ENCODE measurements at regions not wholly inside any gene's neighbourhood (a gene's known extent, or its start where the extent isn't known, plus 50 kb on each side); places are given as distances from the start of the nearest gene placed in this dataset.

DNA sequence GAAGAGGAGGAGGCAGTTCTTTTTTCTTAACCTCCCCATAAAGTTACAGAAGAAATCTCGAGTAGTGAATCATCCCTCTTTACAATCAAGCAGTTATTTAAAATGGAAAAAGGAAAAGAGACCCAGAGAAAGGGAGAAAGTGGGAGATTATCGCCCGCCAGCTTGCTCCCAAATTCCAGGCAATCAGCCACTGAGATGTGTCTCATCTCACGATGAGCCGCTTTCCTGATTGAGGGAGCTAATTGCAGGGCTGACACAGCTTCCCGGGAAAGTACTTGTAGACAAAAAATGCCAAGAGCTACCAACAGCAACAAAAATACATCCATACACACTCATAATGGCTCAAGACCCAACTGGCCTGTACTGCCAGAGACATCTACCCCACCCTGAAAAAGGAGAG lies 191.6 kb upstream of the ZC3H12A start:
- H3K27ac Mint-ChIP-seq = no peak overlapping the region
- DNase-seq (ENCODE audit: low spot score) = no peak
- no peaks in the 10 kb centered on the region for H3K4me1 Mint-ChIP-seq (ENCODE audit: low read depth)
- no peaks in the 10 kb centered on the region for H3K9me3 Mint-ChIP-seq
- intact Hi-C loops (cut with micrococcal nuclease) = no loop called here
- no peak overlapping the region for H3K4me3 Mint-ChIP-seq (ENCODE audit: low read depth)
- no peaks in the 10 kb centered on the region for H3K36me3 Mint-ChIP-seq (ENCODE audit: low read depth)
- peaks cover 7% of the 10 kb centered on the region for H3K27me3 Mint-ChIP-seq (ENCODE audit: low read depth)

DNA sequence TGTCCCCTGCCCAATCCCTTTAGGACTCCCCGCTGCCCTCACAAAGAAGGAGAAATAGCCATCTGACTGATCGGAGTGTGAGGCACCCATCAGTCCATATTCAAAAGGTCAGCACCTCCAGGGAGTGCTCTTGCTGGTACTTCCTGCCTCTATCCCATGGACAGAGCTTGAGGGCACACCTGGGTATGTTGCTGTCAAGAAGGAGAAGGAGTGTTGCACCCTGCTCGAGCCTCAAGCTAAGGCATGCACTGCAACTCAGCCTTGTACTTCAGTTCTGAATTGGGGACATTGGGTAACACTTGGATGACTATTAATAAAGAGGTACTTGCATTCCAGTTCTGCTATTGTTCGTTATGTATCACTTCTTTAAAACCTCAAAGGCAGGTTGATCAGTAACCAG lies 190.3 kb upstream of the ZC3H12A start:
- no peaks in the 10 kb centered on the region for H3K4me1 Mint-ChIP-seq (ENCODE audit: low read depth)
- no peak overlapping the region for H3K27ac Mint-ChIP-seq
- peaks cover 7% of the 10 kb centered on the region for H3K27me3 Mint-ChIP-seq (ENCODE audit: low read depth)
- no peaks in the 10 kb centered on the region for H3K36me3 Mint-ChIP-seq (ENCODE audit: low read depth)
- no peak for DNase-seq (ENCODE audit: low spot score)
- H3K9me3 Mint-ChIP-seq = no peaks in the 10 kb centered on the region
- intact Hi-C loops (cut with micrococcal nuclease) = no loop called here
- H3K4me3 Mint-ChIP-seq (ENCODE audit: low read depth) = no peak overlapping the region

DNA sequence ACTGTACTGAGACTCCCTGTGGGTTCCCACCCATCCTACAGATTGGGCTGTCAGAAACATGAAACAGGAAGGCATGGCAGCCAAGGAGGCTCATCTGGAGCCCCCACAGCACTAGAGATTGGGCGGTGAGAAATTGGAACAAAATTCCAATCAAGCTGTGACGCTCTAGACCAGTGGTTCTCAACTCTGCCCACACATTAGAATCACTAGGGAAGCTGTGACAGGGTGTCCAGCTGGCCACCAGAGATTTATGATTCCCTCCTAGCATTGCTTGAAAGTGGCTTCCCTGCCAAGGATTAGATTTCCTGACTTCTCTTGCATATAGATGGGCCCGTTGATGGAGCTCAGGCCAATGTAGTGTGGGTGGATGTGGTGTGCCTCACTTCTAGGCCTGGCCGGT lies 187.5 kb upstream of the ZC3H12A start:
- H3K27ac Mint-ChIP-seq = no peak overlapping the region
- H3K36me3 Mint-ChIP-seq (ENCODE audit: low read depth) = no peaks in the 10 kb centered on the region
- intact Hi-C loops (cut with micrococcal nuclease) = no loop called here
- peaks cover 1% of the 10 kb centered on the region for H3K27me3 Mint-ChIP-seq (ENCODE audit: low read depth)
- no peaks in the 10 kb centered on the region for H3K4me1 Mint-ChIP-seq (ENCODE audit: low read depth)
- DNase-seq (ENCODE audit: low spot score) = no peak
- H3K9me3 Mint-ChIP-seq = no peaks in the 10 kb centered on the region
- no peak overlapping the region for H3K4me3 Mint-ChIP-seq (ENCODE audit: low read depth)

DNA sequence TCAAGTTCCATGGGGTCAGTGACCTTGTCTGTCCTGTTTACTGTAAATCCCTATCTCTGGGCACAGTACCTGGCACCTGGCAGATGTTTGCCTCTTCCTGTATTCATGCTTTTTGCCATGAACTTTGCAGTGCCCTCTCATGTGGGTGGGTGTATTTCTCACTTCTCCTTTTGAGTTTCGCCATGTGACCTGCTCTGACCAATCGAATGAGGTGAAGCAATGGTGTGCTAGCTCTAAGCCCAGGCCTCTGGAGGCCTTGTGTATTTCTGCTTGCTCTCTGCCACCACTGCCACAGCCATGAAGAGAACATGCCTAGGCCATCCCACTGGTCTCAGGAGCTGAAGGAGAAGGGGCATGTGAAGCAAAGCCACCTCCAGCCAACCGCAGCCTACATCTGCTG lies 185.5 kb upstream of the ZC3H12A start:
- no peaks in the 10 kb centered on the region for H3K36me3 Mint-ChIP-seq (ENCODE audit: low read depth)
- no peak for DNase-seq (ENCODE audit: low spot score)
- no peaks in the 10 kb centered on the region for H3K4me1 Mint-ChIP-seq (ENCODE audit: low read depth)
- no peak overlapping the region for H3K27ac Mint-ChIP-seq
- intact Hi-C loops (cut with micrococcal nuclease) = no loop called here
- H3K9me3 Mint-ChIP-seq = no peaks in the 10 kb centered on the region
- peaks cover 1% of the 10 kb centered on the region for H3K27me3 Mint-ChIP-seq (ENCODE audit: low read depth)
- H3K4me3 Mint-ChIP-seq (ENCODE audit: low read depth) = no peak overlapping the region

DNA sequence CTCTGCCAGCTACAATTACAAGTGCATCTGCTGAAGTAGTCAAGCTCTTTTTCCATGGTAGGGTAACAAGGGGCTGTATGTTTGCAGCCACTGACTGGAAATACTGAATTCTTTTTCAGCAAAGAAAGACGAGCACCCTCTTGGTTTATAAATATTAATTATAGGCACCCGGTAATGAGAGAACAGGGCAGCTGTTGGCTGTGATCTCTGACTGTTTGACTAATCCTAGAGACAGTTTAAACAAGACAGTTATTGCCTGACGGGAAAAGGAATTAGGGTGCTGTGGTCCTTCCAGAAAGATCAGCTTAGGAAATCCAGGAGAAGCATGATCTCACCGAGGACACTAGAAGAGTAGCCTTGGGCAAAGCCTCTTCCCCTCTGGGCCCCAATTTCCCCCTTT lies 183.7 kb upstream of the ZC3H12A start:
- Mint-ChIP-seq H3K4me3 (ENCODE audit: low read depth) (no peak overlapping the region), H3K27ac (no peak overlapping the region)

DNA sequence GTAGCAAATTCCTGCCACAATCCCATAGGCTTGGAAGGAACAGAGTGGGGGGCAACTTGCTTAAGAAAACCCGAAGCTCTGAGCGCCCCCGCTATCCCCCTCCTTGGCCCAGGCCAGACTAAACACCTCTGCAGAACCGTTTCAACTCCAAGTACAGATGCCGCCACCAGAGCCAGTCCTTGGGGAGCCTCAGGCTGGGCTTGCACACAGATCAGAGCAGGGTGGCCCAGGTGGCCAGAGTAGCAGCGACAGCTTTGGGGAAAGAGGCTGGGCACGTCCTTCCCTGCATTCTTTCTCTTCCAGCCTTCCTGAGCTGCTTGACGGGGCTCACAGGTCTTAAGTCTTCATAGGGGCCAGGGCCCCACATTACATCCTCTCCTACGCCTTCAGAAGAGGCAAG lies 181.6 kb upstream of the ZC3H12A start:
- Mint-ChIP-seq H3K36me3 (ENCODE audit: low read depth) (no peaks in the 10 kb centered on the region), H3K27me3 (ENCODE audit: low read depth) (peaks cover 2% of the 10 kb centered on the region), H3K4me3 (ENCODE audit: low read depth) (no peak overlapping the region), H3K4me1 (ENCODE audit: low read depth) (no peaks in the 10 kb centered on the region), H3K27ac (no peak overlapping the region), H3K9me3 (no peaks in the 10 kb centered on the region)
- DNase-seq (ENCODE audit: low spot score) = no peak
- intact Hi-C loops (cut with micrococcal nuclease) = no loop called here

More for the DNA sequence above, 183.7 kb upstream of the ZC3H12A start:
- no peaks in the 10 kb centered on the region for H3K36me3 Mint-ChIP-seq (ENCODE audit: low read depth)
- no peaks in the 10 kb centered on the region for H3K4me1 Mint-ChIP-seq (ENCODE audit: low read depth)
- no peak for DNase-seq (ENCODE audit: low spot score)
- intact Hi-C loops (cut with micrococcal nuclease) = no loop called here
- H3K27me3 Mint-ChIP-seq (ENCODE audit: low read depth) = no peaks in the 10 kb centered on the region
- no peaks in the 10 kb centered on the region for H3K9me3 Mint-ChIP-seq

DNA sequence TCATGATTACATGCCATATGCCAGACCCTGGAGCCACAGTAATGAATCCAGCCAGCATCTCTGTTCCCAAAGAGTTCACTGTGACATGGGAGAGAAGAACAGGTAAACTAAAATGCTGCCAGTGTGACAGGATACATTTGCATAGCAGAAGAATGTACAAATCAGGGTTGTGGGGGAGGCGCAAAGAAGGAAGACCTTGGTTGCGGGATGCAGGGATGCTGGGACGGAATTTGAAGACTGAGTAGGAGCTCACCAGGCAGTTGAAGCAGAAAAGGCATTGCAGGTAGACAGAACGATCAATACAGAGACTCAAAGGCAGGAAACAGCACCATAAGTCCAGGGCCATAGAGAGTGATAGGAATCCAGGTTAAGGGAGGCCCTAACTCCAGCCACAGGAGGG lies 180.3 kb upstream of the ZC3H12A start:
- no peaks in the 10 kb centered on the region for H3K9me3 Mint-ChIP-seq

DNA sequence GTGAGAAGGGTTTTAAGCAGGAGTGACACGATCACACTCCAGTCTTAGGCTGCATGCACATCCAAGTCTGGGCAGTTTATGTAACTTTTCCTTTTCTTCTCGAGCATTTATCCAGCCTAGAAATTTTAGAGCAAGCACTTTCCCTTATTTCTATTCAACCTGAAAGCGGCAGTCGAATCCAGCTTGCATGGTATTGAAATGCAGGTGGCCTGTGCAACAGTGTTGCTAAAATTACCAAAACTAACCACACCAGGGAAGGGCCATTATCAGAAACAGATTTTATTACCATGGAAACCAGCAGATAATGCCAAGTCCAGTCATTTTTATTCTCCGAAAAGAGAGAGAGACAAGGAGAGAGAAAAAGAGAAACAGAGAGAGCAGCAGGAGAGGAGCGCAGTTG lies 179.9 kb upstream of the ZC3H12A start:
- Mint-ChIP-seq H3K27ac (no peak overlapping the region), H3K4me1 (ENCODE audit: low read depth) (no peaks in the 10 kb centered on the region), H3K27me3 (ENCODE audit: low read depth) (peaks cover 2% of the 10 kb centered on the region), H3K9me3 (no peaks in the 10 kb centered on the region), H3K36me3 (ENCODE audit: low read depth) (no peaks in the 10 kb centered on the region), H3K4me3 (ENCODE audit: low read depth) (no peak overlapping the region)
- intact Hi-C loops (cut with micrococcal nuclease) = no loop called here
- no peak for DNase-seq (ENCODE audit: low spot score)

More for the DNA sequence above, 180.3 kb upstream of the ZC3H12A start:
- intact Hi-C loops (cut with micrococcal nuclease) = no loop called here
- Mint-ChIP-seq H3K27me3 (ENCODE audit: low read depth) (peaks cover 2% of the 10 kb centered on the region), H3K4me1 (ENCODE audit: low read depth) (no peaks in the 10 kb centered on the region), H3K27ac (no peak overlapping the region), H3K36me3 (ENCODE audit: low read depth) (no peaks in the 10 kb centered on the region), H3K4me3 (ENCODE audit: low read depth) (no peak overlapping the region)
- no peak for DNase-seq (ENCODE audit: low spot score)

DNA sequence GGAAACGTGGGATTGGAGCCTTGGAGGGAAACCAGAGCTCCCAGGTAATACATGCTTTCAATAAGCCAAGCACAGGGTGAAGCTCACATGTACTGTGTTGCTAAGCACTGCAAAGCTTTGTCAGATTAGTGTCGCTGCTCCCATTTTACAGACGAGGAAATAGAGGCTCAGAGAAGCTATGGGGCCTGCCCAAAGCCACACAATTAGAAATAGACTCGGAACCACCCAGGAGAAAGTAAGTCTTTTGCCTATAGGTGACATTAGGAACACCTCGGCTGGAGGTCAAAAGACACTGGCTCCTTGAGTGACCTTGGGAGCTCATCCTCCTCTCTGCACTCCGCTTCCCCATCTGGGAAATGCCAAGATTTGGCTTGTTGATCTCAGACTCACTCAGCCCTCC lies 175.6 kb upstream of the ZC3H12A start:
- no peaks in the 10 kb centered on the region for H3K36me3 Mint-ChIP-seq (ENCODE audit: low read depth)
- peaks cover 2% of the 10 kb centered on the region for H3K27me3 Mint-ChIP-seq (ENCODE audit: low read depth)
- intact Hi-C loops (cut with micrococcal nuclease) = no loop called here
- H3K4me1 Mint-ChIP-seq (ENCODE audit: low read depth) = no peaks in the 10 kb centered on the region
- H3K4me3 Mint-ChIP-seq (ENCODE audit: low read depth) = no peak overlapping the region
- H3K9me3 Mint-ChIP-seq = no peaks in the 10 kb centered on the region
- no peak for DNase-seq (ENCODE audit: low spot score)
- no peak overlapping the region for H3K27ac Mint-ChIP-seq

DNA sequence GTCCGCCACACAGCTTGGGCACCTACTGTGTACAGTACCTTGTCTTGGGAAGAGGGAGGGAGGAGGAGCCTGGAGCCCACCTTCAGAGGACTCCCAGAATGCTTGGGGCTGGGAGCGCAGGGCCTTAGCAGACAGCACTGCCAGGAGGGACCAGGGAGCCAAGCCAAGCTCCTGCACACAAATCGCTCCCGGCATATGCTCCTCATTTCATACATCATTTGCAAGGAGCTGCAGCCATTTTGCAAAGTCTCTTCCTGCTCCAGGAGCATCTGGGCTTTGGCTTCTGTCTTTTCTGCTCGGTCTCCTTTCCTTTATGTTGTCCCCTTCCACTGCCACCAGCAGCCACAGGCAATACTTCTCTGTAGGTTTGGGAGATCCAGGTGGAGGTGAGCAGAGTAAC lies 175.2 kb upstream of the ZC3H12A start:
- no peaks in the 10 kb centered on the region for H3K4me1 Mint-ChIP-seq (ENCODE audit: low read depth)
- H3K4me3 Mint-ChIP-seq (ENCODE audit: low read depth) = no peak overlapping the region
- DNase-seq (ENCODE audit: low spot score) = no peak
- H3K27me3 Mint-ChIP-seq (ENCODE audit: low read depth) = peaks cover 2% of the 10 kb centered on the region
- intact Hi-C loops (cut with micrococcal nuclease) = no loop called here
- no peak overlapping the region for H3K27ac Mint-ChIP-seq
- H3K9me3 Mint-ChIP-seq = no peaks in the 10 kb centered on the region
- no peaks in the 10 kb centered on the region for H3K36me3 Mint-ChIP-seq (ENCODE audit: low read depth)

DNA sequence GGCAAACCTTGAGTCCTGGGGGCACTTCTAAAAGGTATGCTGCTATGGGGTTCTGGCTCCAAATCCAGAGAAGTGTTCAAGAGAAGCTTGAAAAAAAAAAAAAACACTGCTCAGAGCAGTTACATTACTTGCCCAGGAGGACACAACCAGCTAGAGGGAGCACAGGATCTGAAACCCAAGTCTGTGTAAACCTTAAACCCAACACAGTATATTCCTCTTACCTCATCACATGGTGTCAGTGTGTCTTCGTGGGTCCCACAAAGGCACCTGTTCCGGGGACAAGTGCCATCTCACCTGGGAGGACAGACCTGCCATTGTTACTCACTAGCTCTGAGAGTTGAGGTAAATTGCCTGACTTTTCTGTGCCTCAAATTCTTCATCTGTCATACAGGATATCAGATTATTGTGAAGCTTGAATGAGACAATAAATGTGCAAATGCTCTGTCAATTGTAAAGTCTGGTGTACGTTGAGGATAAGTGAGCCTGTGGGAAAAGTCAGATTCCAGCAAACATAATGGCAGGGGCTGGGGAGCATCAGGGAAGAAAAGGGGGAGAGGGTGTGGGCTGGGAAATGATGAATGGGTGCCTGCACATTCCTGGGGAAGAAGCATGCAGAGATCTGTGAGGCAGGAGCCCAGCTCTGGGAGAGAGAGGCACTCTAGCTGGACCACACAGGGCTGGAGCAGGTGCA lies 170.4 kb upstream of the ZC3H12A start:
- H3K27me3 Mint-ChIP-seq (ENCODE audit: low read depth) = no peaks in the 10 kb centered on the region
- intact Hi-C loops (cut with micrococcal nuclease) = no loop called here
- H3K36me3 Mint-ChIP-seq (ENCODE audit: low read depth) = no peaks in the 10 kb centered on the region
- no peaks in the 10 kb centered on the region for H3K4me1 Mint-ChIP-seq (ENCODE audit: low read depth)
- DNase-seq (ENCODE audit: low spot score) = no peak
- no peaks in the 10 kb centered on the region for H3K9me3 Mint-ChIP-seq
- no peak overlapping the region for H3K4me3 Mint-ChIP-seq (ENCODE audit: low read depth)
- no peak overlapping the region for H3K27ac Mint-ChIP-seq

DNA sequence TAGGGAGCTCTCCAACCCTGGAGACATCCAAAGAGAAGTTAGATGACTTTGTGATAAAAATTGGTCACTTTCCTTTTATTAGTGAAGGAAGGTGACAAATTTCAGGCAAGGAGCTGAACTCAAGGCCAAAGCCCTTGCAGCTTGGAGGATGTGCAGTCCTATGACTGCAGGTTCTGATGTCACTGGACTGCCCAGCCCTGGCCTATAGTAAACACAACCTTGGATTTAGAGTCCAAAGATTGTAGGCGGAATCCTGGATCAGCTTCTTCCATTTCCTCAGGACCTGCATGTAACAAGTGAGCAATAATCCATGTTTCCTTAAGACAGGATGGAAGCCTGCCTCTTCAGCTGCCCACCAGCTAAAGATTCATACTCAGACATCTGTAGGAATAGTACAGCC lies 169.3 kb upstream of the ZC3H12A start:
- H3K36me3 Mint-ChIP-seq (ENCODE audit: low read depth) = no peaks in the 10 kb centered on the region
- H3K27me3 Mint-ChIP-seq (ENCODE audit: low read depth) = no peaks in the 10 kb centered on the region
- H3K4me1 Mint-ChIP-seq (ENCODE audit: low read depth) = no peaks in the 10 kb centered on the region
- no peak overlapping the region for H3K27ac Mint-ChIP-seq
- no peaks in the 10 kb centered on the region for H3K9me3 Mint-ChIP-seq
- DNase-seq (ENCODE audit: low spot score) = no peak
- intact Hi-C loops (cut with micrococcal nuclease) = no loop called here
- H3K4me3 Mint-ChIP-seq (ENCODE audit: low read depth) = no peak overlapping the region

DNA sequence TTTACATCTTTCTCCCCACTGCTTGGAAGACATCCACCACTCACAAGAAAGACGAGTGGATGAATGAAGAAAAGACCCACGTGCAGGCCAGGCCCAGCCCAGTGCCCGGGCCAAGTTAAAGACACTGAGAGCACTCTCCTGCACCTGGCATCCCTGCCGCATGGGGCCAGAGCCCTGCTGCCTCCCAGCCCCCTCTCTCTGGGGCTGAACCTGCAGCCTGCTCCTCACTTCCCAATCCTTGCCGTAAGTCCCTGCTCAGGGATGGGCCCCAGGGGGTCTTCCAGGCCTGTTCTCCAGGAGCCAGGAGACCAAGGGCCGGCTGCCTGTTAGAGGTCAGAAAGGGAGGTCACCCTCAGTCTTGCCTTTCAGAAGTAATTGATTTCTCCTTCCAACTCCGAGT lies 168.5 kb upstream of the ZC3H12A start:
- Mint-ChIP-seq H3K27me3 (ENCODE audit: low read depth) (no peaks in the 10 kb centered on the region), H3K36me3 (ENCODE audit: low read depth) (no peaks in the 10 kb centered on the region), H3K4me3 (ENCODE audit: low read depth) (no peak overlapping the region), H3K27ac (no peak overlapping the region), H3K9me3 (no peaks in the 10 kb centered on the region), H3K4me1 (ENCODE audit: low read depth) (no peaks in the 10 kb centered on the region)
- intact Hi-C loops (cut with micrococcal nuclease) = no loop called here
- DNase-seq (ENCODE audit: low spot score) = no peak

DNA sequence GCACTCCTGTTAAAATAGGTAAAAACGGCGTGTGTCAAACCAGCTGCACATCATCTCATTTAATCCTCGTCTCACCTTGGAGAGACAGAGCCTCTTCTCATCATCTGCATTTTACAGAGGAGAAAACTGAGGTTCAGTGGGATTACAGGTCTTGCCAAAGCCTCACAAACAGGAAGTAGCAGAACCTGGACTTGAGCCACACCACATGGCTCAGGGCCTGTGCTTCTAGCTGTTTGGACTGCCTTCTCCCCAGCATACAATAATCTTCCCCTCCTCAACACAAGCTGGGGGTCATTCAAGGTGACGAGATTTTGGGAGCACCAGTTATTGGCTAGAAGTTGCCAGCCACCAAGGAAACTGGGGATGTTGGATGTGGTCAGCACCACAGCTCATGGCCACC lies 167.9 kb upstream of the ZC3H12A start:
- Mint-ChIP-seq H3K4me1 (ENCODE audit: low read depth) (no peaks in the 10 kb centered on the region), H3K36me3 (ENCODE audit: low read depth) (no peaks in the 10 kb centered on the region), H3K27ac (no peak overlapping the region), H3K27me3 (ENCODE audit: low read depth) (no peaks in the 10 kb centered on the region), H3K4me3 (ENCODE audit: low read depth) (no peak overlapping the region), H3K9me3 (no peaks in the 10 kb centered on the region)
- intact Hi-C loops (cut with micrococcal nuclease) = no loop called here
- DNase-seq (ENCODE audit: low spot score) = no peak

Data from activated T-helper 2 cell treated with anti-CD3 and anti-CD28 coated beads, Interferon-gamma antibody, Interleukin-2, Interleukin-4, amounts not matched to agents 10 μg/mL and 5 μg/mL and 100 μg/mL, durations not matched to agents 14 hours and 24 hours and 36 hours (primary cell).